Frontal cortex (tissue), 3 donors: ENCODE measurements at regions not wholly inside any gene's neighbourhood (a gene's known extent, or its start where the extent isn't known, plus 50 kb on each side); places are given as distances from the start of the nearest gene placed in this dataset.

Experiments used
- DNase-seq, 2 donors: peaks; one replicate each; pipeline ENCODE4 v3.0.0; 2012; ENCODE audit warnings: low spot score in 2 of 2
- FAIRE-seq: peaks from 2 replicates; lab custom pipeline; 2012; peaks lifted over from hg19 to GRCh38; lab: Jason Lieb, UNC
- donor health status: control.
- donor health status: control.
- donor health status: control.

DNA sequence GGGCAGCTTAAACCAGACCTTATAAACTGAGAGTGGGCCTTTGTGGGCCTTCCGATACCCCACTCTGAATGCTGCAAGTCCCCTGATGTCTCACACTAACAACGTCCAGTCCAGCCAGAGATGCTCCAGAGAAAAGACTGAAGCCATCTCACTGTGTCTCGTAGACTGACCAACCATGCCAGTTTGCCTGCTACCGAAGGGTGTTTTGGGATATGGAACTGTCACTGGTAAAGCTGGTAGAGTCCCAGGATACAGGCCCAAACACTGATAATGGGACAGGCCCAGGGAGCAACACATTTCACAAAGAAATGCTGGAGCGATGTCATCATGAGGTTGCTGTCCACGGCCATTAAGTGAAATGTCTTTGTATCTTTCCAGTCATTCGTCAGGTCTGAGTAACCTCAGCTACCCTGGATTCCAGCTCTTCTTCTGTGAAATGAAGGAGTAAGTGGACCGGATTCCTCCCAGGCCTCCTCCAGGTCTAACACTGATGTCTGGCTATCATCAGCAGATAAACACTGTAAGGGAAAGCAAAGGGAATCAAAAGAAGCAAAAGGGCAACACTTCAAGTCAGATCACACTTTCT lies 81.6 kb downstream of the SLC5A7 start:
- FAIRE-seq (no peak), DNase-seq (no peak)

DNA sequence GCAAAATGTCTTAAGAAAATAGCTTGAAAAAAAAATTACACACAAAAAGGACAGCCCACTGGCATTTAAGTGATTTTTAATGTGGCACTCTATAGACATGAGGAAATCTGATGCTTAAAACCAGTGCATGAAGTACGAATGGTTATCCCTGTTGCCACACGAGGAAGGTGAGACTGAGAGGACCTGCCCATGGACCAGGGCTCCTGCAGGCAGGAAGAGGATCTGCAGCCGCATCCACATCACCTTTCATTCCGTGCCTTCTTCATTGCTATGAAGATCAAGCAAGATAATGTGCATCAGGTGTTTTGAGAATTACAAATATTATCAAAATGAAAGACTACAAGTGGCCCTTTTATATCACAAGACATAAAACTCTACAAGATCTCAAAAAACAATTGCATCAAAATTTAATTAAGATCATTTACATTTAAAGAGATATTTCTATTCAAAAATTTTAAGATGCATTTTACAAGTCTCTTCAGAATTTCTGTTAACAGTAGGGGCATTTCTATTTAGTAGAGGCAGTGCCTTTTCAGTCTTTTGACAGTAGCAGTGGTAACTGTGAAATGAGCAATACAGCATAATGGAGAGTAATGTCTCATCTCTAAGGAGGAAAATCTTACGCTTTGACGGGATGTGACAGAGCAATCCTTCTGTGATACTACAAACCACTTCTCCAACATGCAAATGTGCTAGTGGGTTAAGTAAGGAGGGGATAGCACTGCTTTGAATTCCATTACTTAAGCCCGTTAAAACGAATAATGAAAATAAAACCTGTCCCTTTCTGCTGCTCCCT lies 83.4 kb downstream of the SLC5A7 start:
- no peak for FAIRE-seq

DNA sequence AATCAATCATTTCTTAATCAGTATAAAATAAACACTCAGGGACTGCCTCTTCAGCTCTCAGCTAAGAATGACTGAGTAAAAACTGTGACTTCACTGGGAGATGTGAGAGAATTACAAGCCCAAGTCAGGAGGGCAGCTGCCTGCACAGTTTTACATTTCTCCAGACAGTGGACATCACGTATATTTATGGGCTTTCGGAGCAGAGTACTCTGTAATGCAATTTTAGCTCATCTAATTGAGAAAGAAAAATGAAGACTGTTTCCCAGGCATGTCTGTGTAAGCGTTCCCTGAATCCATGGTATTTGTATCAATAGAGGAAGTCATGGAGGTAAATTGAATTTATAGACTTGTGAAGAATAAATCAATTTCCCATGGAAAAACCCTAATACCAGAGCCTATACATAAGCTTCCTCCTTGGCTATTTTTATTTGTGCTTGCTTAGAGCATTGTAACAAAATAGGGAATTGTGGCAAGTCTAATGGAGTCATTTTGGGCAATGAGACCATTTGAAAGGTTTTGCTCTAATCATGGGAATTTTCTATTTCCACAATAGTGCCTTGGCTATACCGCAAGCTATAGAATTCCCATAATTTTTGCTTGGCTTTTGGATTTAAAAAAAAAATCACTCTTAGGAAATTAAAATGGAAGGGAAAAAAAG lies 87.2 kb downstream of the SLC5A7 start:
- no peak for DNase-seq
- FAIRE-seq = no peak

More for the DNA sequence above, 83.4 kb downstream of the SLC5A7 start:
- no peak for DNase-seq

DNA sequence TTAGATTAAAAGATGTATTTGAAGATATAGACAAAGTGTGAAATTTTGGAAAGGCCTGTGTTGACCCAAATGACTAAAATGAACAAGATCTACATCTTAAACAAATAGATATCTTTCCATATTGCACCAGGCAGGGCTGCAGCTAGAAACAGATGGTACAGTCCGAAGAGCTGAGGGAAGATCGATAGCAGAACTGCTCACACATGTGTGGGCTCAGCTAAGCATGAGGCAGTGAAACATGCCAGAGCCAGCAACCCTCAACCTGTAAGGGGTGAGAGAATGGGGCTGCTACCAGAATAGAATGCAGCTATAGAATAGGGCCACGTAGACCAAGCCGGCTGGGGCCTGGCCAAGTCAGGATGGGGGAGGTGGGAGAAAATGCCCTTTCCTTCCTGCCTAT lies 87.8 kb downstream of the SLC5A7 start:
- DNase-seq (no peak), FAIRE-seq (no peak)

DNA sequence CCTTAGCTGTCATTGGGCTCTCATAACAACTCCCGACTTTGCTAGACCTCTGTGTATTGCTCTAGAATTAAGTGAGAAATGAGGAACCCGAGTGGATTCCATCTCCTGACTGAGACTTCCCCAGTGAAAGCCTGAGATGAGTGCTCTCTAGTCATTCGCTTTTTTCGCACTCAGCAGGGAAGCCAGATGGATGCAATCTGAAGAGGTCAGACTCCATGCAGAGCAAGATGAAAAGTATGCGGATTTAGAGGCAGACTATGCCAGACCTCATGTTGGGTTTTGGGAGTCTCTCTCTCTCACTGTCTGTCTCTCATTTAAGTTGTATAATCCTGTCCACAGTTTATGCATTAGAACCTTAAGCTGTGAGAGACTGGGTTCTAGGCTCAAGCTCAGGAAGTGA lies 88.6 kb downstream of the SLC5A7 start:
- FAIRE-seq (no peak), DNase-seq (no peak)

DNA sequence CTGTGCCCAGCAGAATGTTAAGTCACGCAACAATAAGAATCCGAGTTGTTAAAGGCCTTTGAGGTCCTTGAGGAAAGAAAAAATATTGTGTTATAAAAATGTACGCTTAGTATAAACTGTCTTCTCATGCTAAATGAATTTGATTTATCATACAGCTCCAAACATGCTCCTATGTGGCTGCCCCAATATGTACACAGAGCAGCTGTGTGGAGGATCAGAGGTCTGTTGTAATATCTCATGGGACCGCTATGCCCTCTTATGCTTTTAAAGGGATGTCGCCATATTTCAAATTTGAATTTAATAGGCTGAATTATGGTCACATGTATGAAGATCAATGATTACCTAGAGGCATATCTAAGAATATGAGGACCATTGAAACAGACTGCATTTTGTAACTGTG lies 90.2 kb downstream of the SLC5A7 start:
- DNase-seq = no peak
- no peak for FAIRE-seq

DNA sequence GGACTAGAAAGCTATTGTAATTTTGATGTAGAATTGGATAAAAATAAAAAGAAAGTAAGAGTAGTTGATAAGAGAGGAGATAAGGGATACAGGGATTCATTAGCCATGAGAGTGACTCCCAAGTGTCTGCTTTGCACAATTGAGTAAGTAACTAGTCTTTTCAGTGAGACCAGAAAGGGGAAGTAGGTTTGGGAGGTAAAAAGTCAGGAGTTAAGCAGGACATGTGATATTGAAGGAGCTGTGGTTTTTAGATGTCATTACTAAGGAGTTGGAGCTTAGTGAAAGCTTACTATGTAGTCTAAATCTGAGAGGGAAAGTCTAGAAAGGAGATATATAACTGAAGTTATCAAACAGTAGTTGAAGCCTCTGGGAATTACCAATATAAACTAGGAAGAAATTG lies 93.4 kb downstream of the SLC5A7 start:
- FAIRE-seq (no peak), DNase-seq (no peak)

DNA sequence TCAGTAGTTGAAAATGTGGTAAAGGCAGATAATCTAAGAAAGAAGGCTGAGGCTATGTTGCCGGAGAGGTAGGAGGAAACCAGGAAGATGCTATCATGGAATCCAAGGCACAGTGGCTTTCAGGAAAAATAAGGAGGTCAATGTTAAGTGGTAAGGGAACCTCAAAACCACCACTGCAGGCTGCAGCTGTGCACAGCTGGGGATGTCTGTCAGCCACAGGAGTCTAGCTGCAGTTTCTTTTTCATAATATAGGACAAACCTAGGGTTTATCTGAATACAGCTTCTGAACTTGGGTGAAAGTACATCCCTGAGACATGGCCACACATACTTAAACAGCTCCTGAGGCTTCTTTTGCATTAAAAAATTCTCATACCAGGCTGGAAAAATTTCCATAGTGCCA lies 93.9 kb downstream of the SLC5A7 start:
- FAIRE-seq (no peak), DNase-seq (no peak)

DNA sequence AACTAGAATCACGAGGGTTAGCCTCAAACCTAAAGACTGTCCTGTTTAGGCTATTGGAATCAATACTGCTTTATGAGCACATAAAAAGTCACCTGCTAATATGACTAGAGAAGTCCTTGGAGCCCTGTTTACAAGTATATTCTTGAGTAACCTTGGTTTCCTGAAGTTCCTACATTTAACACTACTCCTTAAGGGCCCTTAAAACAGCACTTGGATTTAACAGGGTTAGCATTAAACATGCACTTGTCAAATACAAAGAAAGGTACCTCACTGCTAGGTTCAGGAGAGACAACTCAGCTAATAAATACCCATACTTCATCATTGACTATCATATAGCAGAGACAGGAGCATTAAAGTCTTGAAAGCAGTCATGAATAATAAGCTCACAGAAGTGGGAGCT lies 96.7 kb downstream of the SLC5A7 start:
- FAIRE-seq (no peak), DNase-seq (no peak)

DNA sequence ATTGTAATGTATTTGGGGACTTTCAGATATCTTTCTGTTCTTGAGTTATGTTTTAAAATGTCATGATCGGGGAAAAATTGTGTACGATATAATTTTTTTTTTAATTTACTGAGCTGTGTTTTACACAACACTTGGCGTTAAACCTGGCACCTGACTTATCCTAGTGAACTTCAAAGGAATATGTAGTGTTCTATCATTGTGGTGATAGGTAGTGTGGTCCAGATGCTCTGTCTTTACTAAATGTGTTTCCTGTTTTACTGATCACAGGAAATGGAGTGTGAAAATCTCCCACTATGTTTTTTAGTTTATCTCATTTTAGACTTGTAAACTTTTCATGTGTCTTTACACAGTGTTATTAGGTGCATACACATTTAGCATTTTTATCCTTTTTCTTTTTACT lies 98.0 kb downstream of the SLC5A7 start:
- FAIRE-seq = no peak

DNA sequence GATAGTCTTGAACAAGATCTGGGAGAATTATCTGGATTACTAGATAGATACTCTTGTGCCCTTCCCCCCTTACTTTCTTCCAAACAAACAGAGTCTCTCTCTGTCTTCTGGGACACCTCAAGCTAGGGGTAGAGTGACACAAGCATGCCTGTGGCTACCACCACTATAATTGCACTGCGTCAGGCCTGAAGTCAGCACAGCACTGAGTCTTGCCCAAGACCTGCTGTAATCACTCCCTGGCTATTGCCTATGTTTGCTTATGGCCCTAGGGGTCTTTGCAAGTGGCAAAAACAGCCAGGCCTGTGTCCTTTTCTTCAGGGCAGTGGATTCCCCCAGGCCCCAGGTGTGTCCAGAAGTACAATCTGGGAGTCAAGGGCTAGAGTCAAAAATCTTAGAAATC lies 106.6 kb downstream of the SLC5A7 start:
- DNase-seq (no peak), FAIRE-seq (no peak)

More for the DNA sequence above, 98.0 kb downstream of the SLC5A7 start:
- DNase-seq = no peak

DNA sequence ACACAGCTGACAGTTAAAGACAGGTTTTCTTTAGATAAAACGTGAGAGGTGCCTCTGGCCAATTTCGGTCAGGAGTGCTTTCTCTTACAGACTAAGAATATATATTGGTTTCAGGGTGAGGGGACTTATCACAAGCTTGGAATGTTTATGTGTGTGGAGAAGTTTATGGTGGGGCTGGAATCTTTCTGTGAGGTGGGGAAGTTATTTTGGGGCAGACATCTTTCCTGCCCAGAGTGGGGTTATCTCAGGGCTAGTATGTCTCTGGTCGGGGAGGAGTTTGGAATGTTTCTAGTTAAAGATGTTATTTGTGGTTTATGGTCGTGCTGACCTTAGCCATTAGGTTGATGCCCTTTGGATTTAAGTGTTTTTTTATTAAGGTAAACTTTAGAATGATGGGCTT lies 115.2 kb downstream of the SLC5A7 start:
- DNase-seq = no peak
- no peak for FAIRE-seq

DNA sequence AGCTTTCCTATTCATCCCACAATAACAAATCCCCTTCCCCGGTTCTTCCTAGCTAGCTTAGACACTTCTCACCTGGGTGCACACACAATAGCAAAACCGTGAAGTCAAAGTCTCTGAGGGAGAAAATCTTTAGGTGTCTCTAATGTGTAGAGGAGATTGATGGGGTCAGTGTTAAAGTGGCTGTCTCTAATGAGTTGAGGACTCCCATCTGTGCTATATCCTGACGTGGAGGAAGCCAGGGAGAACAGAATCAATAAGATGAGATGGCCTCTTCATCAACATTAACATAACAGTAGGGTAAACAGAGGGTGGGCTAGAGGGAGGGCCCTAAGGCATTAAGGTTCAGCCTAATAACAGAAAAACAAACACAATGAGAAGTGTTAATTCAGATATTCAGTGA lies 120.4 kb downstream of the SLC5A7 start:
- DNase-seq = no peak
- FAIRE-seq = no peak

DNA sequence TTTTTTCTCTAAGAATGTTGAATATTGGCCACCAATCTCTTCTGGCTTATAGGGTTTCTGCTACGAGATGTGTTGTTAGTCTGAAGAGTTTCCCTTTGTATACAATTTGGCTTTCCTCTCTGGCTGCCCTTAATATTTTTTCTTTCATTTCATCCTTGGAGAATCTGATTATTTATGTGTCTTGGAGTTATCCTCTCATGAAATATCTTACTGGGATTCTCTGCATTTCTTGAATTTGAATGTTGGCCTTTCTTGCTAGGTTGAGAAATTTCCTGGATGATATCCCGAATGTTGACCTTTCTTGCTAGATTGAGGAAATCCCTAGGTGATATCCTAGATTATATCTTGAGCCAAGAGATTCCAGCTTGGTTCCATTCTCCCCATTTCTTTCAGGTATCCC lies 125.6 kb downstream of the SLC5A7 start:
- FAIRE-seq (no peak), DNase-seq (no peak)

DNA sequence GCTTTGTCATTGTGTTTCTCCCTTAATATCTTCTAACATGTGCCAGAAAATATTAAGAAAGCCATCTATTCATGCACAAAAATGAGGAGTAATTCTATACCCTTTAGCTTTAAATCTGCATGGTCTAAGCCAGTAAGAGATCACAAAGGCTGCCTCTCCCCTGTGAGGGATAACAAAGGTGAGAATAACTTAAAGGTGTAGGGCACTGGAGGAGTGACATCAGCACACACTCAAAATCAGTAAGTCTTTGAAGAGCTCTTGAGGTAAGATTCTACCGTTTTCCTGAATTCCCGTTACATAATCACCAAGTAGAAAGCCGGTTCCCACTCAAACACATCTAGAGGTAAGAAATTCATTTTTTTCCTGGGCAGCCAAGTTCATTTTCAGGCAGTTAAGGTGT lies 123.9 kb upstream of the SULT1C3 start:
- no peak for FAIRE-seq

DNA sequence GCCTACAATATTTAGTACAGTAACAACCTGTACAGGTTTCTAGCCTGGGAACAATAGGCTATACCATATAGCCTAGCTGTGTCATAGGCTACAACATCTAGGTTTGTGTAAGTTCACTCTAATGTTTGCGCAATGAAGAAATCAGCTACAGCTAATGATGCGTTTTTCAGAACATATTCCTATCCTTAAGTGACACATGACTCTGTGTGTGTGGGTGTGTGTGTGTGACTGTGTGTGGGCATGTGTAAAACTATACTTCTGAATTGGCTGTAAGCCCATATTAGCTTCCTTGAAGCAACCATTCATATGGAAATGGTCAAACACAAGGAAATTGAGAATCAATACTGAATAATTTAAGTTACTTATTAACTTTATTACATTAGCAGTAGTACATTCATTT lies 120.8 kb upstream of the SULT1C3 start:
- DNase-seq = no peak

More for the DNA sequence above, 123.9 kb upstream of the SULT1C3 start:
- DNase-seq = no peak

DNA sequence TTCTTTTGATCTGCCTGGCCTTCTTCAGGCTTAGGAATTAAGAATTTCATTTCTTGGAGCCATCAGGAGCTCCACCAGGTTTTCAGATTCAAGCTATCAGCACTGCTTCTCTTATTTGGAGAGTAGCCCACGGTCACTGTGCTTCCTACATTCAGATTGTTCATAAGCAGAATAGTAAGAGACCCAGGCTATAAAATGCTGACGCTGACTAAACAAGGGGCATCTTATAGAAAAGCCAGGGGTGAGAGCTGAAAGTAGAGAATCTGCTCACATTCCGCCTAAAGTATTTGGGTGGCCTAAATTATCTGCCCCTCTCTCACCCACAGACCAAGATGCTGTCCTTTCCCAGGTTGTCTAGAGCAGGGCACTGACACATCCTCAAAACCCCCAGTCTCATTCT lies 120.3 kb upstream of the SULT1C3 start:
- FAIRE-seq = no peak
- DNase-seq = no peak

More for the DNA sequence above, 120.8 kb upstream of the SULT1C3 start:
- no peak for FAIRE-seq

DNA sequence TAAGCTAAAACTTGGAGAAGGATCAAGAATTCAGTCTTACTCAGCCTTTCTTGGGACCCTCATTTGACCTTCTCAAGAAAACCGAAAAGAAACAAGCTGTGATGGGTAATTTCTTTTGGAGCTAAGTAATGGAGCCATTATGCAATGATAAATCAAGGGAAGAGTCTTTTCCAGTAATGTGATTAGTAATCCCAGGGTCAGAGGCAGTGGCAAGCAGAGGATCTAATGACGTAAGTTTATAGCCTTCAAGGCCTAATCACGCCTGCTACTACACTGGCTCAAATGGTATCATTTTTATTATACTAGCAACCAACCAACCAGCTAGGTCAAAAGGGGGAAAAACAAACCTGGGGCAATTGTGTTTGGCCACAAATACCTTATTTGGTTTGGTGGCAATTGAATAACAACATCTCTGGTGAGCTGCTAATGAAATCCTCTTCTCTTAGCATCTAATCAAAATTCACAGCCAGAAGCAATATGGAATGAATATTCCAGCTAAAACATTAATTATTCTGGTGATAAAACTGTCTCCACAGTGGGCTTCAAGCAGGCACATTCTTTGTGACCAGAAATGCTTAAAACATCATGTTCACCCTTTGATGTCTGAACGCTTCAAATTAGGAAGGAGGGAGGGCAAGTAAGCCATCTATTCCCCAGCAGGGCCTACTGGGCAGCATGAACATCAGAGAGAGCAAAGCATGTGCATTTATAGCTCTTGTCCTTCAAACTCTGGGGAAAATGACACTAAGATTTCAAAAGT lies 114.9 kb upstream of the SULT1C3 start:
- DNase-seq = no peak
- no peak for FAIRE-seq

DNA sequence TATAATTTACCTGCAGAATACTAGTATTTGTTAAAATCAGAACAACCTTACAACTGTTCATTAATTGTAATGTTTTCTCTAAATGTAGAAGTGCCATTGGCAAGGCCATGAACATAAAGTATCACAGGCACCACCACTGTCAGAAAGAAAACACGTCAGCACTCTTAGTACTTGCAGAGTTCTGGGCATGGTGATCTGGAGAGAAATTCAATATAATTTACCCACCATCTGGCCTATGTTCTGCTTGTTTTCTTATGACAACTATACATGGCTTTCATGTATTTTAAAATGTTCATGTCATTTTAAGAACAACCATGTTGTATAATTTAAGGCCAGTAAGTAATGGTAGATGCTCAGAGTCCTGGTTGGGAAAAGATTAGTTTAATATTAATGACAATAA lies 114.2 kb upstream of the SULT1C3 start:
- DNase-seq (no peak), FAIRE-seq (no peak)

DNA sequence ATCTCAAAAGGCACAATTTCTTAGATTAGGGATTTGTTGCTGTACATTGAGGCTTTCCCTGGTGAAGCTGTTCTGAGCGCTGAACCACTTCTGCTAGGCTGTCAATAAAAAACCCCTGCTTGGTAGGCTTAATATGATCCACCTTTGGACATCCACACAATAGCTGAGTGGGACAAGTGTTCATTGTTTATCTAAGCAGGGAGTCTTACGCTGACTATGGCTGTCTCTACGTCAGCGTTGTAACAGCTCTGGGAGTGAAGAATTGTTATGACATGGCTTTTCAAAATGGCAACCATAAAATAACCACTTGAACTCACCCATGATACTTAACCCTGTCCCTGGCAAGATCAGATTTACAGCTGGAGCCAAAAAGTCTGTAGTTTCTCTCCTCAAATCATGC lies 111.5 kb upstream of the SULT1C3 start:
- DNase-seq (no peak), FAIRE-seq (no peak)

DNA sequence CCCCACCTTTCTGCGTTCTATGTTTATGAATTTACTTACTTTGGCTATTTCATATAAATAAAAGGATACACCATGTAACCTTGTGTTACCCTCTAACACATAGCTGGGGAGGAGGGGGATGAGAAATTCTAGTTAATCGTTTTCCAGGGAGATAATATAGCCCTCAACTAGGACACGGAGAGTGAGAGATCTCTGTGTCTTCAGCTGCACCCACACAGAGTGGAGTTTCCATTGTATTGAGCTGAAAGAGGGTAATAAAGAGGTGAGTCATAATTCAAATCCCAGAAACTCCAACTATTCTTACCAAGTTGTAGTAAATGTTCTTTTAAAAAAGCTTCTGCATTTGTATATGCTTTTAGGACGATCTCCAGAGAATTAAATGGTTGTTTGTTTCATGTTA lies 110.1 kb upstream of the SULT1C3 start:
- no peak for DNase-seq
- no peak for FAIRE-seq
